ENCODE measurements at regions not wholly inside any gene's neighbourhood (a gene's known extent, or its start where the extent isn't known, plus 50 kb on each side); places are given as distances from the start of the nearest gene placed in this dataset.

GRCh38 chr10:11393858-11394257 lies 217.6 kb downstream of the USP6NL start:
- DNase-seq (ENCODE audit: low spot score), result no peak
- no peaks in the 10 kb centered on the region for H4K20me1 ChIP-seq (ENCODE audit: insufficient read depth, poor library complexity, severe bottlenecking)
- no peak overlapping the region for H3K4me3 ChIP-seq
- 23% methylated on average over 9 of the region's 9 CpGs for WGBS (ENCODE audit: low lambda C conversion rate, missing lambda C conversion rate)
- H3K9me3 ChIP-seq (ENCODE audit: low read depth), result no peaks in the 10 kb centered on the region
- H3K4me1 ChIP-seq (ENCODE audit: insufficient read depth), result no peaks in the 10 kb centered on the region
- H3K27ac ChIP-seq, result no peak overlapping the region
- no peaks in the 10 kb centered on the region for H3K9me2 ChIP-seq (replicated peaks; ENCODE audit: insufficient read depth)
- H2AFZ ChIP-seq, result peak overlapping the region; percentile 33
- TF ChIP-seq EZH2 (IDR thresholded peaks at IDR 0.05; ENCODE audit: borderline replicate concordance) (no peak), CTCF (IDR thresholded peaks at IDR 0.05; ENCODE audit: poor library complexity) (no peak), EZH2phosphoT487 (IDR thresholded peaks at IDR 0.05; ENCODE audit: low read depth, severe bottlenecking, unreplicated experiment) (no peak)
- no peaks in the 10 kb centered on the region for H3K36me3 ChIP-seq (replicated peaks; ENCODE audit: insufficient read depth, low read depth)
- no peaks in the 10 kb centered on the region for H3K27me3 ChIP-seq
- no peaks in the 10 kb centered on the region for H3K79me2 ChIP-seq
- peak overlapping the region; percentile 67 for H3K4me2 ChIP-seq

- H2AFZ ChIP-seq, result no peak overlapping the region
- H3K27me3 ChIP-seq, result no peaks in the 10 kb centered on the region
- no peaks in the 10 kb centered on the region for H3K9me3 ChIP-seq (ENCODE audit: low read depth)
- no peak for TF ChIP-seq EZH2 (IDR thresholded peaks at IDR 0.05; ENCODE audit: borderline replicate concordance)
- no peak for TF ChIP-seq CTCF (IDR thresholded peaks at IDR 0.05; ENCODE audit: poor library complexity)
- no peak for TF ChIP-seq EZH2phosphoT487 (IDR thresholded peaks at IDR 0.05; ENCODE audit: low read depth, severe bottlenecking, unreplicated experiment)
- no peaks in the 10 kb centered on the region for H4K20me1 ChIP-seq (ENCODE audit: insufficient read depth, poor library complexity, severe bottlenecking)
- WGBS (ENCODE audit: low lambda C conversion rate, missing lambda C conversion rate), result 98% methylated on average over 10 of the region's 10 CpGs
- H3K36me3 ChIP-seq (replicated peaks; ENCODE audit: insufficient read depth, low read depth), result no peaks in the 10 kb centered on the region
- H3K9me2 ChIP-seq (replicated peaks; ENCODE audit: insufficient read depth), result no peaks in the 10 kb centered on the region
- DNase-seq (ENCODE audit: low spot score), result no peak
- no peak overlapping the region for H3K4me2 ChIP-seq
- no peaks in the 10 kb centered on the region for H3K79me2 ChIP-seq
- no peak overlapping the region for H3K4me3 ChIP-seq
- no peaks in the 10 kb centered on the region for H3K4me1 ChIP-seq (ENCODE audit: insufficient read depth)
- no peak overlapping the region for H3K27ac ChIP-seq
These were observed 218.7 kb downstream of the USP6NL start for GRCh38 chr10:11392776-11393175.

GRCh38 chr10:11388996-11389395 lies 222.5 kb downstream of the USP6NL start:
- Histone ChIP-seq H3K79me2 (no peaks in the 10 kb centered on the region), H3K36me3 (replicated peaks; ENCODE audit: insufficient read depth, low read depth) (no peaks in the 10 kb centered on the region), H4K20me1 (ENCODE audit: insufficient read depth, poor library complexity, severe bottlenecking) (no peaks in the 10 kb centered on the region), H3K4me1 (ENCODE audit: insufficient read depth) (no peaks in the 10 kb centered on the region), H3K27me3 (no peaks in the 10 kb centered on the region), H3K27ac (no peak overlapping the region), H2AFZ (no peak overlapping the region), H3K9me2 (replicated peaks; ENCODE audit: insufficient read depth) (no peaks in the 10 kb centered on the region), H3K9me3 (ENCODE audit: low read depth) (no peaks in the 10 kb centered on the region), H3K4me2 (no peak overlapping the region), H3K4me3 (no peak overlapping the region)
- no peak for TF ChIP-seq EZH2phosphoT487 (IDR thresholded peaks at IDR 0.05; ENCODE audit: low read depth, severe bottlenecking, unreplicated experiment)
- no peak for TF ChIP-seq CTCF (IDR thresholded peaks at IDR 0.05; ENCODE audit: poor library complexity)
- no peak for TF ChIP-seq EZH2 (IDR thresholded peaks at IDR 0.05; ENCODE audit: borderline replicate concordance)
- WGBS (ENCODE audit: low lambda C conversion rate, missing lambda C conversion rate), result 94% methylated on average over 9 of the region's 9 CpGs
- DNase-seq (ENCODE audit: low spot score), result no peak

Measured in hepatocyte (in vitro differentiated cells).